HCT116 (cell line): ENCODE measurements at regions not wholly inside any gene's neighbourhood (a gene's known extent, or its start where the extent isn't known, plus 50 kb on each side); places are given as distances from the start of the nearest gene placed in this dataset.

Source experiments
- ATAC-seq: fragments of 200-7000 bp; cut with Tn5 transposase; 2 replicates; pipeline ENCODE4 v1.9.1; 2020; ENCODE audit warnings: mild to moderate bottlenecking, moderate library complexity
- BruUV-seq: library from RNA; stranded (reverse); fragments of 400-500 nt; replicated peaks from 2 replicates; lab custom pipeline; 2021; lab: Mats Ljungman, UMichigan
- CTCF ChIA-PET: fragments of 300-600 bp; sonication (Branson Sonifier 250); formaldehyde crosslinking; loops from one replicate; lab custom pipeline; 2021; ENCODE audit warnings: antibody characterized with exemption; lab: Charles Lee
- POLR2A ChIA-PET: fragments of 300-600, 350-600 bp; sonication (Branson Sonifier 250); formaldehyde crosslinking; loops from one replicate; lab custom pipeline; 2021; ENCODE audit warnings: antibody characterized with exemption; lab: Charles Lee
- RAD21 ChIA-PET, 2 experiments: fragments of 300-600 bp; sonication (Branson Sonifier 250); formaldehyde crosslinking; loops; one replicate each; lab custom pipeline; 2023; ENCODE audit warnings: low total read pairs in 2 of 2; ENCODE audit not compliant: uncharacterized antibody in 2 of 2, unreplicated experiment in 2 of 2, low non-redundant PET in 1 of 2; lab: Charles Lee
- DNase-seq: peaks from one replicate; pipeline ENCODE4 v3.0.0-alpha.2; 2010; ENCODE audit warnings: low read depth, low spot score
- H2AFZ ChIP-seq: fragments of 200-600 bp; shearing (Covaris generic), sonication (generic); 2 replicates; pipeline ENCODE4 v1.6.1; 2017; ENCODE audit warnings: low read depth, mixed run types, mixed read lengths, antibody characterized with exemption, low read length; ENCODE audit not compliant: poor library complexity, severe bottlenecking
- H3K27ac ChIP-seq: 2 replicates; pipeline ENCODE4 v1.5.1; 2012; ENCODE audit warnings: low read depth, low read length
- H3K27me3 ChIP-seq: fragments of 200-600 bp; sonication (generic); 2 replicates; pipeline ENCODE4 v1.6.1; 2016; ENCODE audit warnings: mixed run types, low read length, mixed read lengths; ENCODE audit not compliant: insufficient read depth
- H3K36me3 ChIP-seq, 2 experiments: fragments of 200-500 bp in 1 of 2; fragments of 200-600 bp in 1 of 2; sonication (Bioruptor generic) in 1 of 2; sonication (generic) in 1 of 2; 2 replicates each; pipeline versions ENCODE4 v1.5.1 to v1.6.1; 2014 to 2016; ENCODE audit warnings: low read length in 2 of 2, inconsistent platforms in 1 of 2, mixed read lengths in 1 of 2, mixed run types in 1 of 2; ENCODE audit not compliant: insufficient read depth in 2 of 2, control insufficient read depth in 1 of 2
- H3K4me1 ChIP-seq, 2 experiments: fragments of 200-600 bp in 1 of 2; sonication (generic) in 1 of 2; 2 replicates each; pipeline versions ENCODE4 v1.5.1 to v1.6.1; 2012 to 2017; ENCODE audit warnings: low read length in 2 of 2, inconsistent platforms in 1 of 2, mild to moderate bottlenecking in 1 of 2, mixed read lengths in 1 of 2, mixed run types in 1 of 2, moderate library complexity in 1 of 2; ENCODE audit not compliant: insufficient read depth in 2 of 2, control insufficient read depth in 1 of 2
- H3K4me2 ChIP-seq: fragments of 200-600 bp; sonication (generic); 2 replicates; pipeline ENCODE4 v1.6.1; 2017; ENCODE audit warnings: mixed run types, low read length, mixed read lengths
- H3K4me3 ChIP-seq, 2 experiments: fragments of 200-600 bp in 1 of 2; sonication (generic) in 1 of 2; replicated peaks in 1 of 2; 2 replicates each; pipeline ENCODE4 v1.5.1; 2011 to 2016; ENCODE audit warnings: low read length in 2 of 2, control low read depth in 1 of 2, low read depth in 1 of 2, mild to moderate bottlenecking in 1 of 2, mixed read lengths in 1 of 2, mixed run types in 1 of 2
- H3K79me2 ChIP-seq: fragments of 200-600 bp; sonication (generic); 2 replicates; pipeline ENCODE4 v1.6.1; 2017; ENCODE audit warnings: mild to moderate bottlenecking, mixed run types, low read length, moderate library complexity, mixed read lengths; ENCODE audit not compliant: insufficient read depth
- H3K9ac ChIP-seq: fragments of 200-600 bp; sonication (generic); 2 replicates; pipeline ENCODE4 v1.6.1; 2016; ENCODE audit warnings: low read length, mixed read lengths
- H3K9me2 ChIP-seq: fragments of 200-600 bp; sonication (generic), shearing (Covaris generic); 2 replicates; pipeline ENCODE4 v1.6.1; 2017; ENCODE audit warnings: mixed run types, mild to moderate bottlenecking, moderate library complexity; ENCODE audit not compliant: insufficient read depth
- H3K9me3 ChIP-seq, 2 experiments: fragments of 200-500 bp in 1 of 2; fragments of 200-600 bp in 1 of 2; sonication (Bioruptor generic) in 1 of 2; sonication (generic) in 1 of 2; 2 replicates each; pipeline ENCODE4 v1.6.1; 2014 to 2017; ENCODE audit warnings: low read length in 2 of 2, mixed read lengths in 2 of 2, inconsistent platforms in 1 of 2, low read depth in 1 of 2, mild to moderate bottlenecking in 1 of 2, mixed run types in 1 of 2, moderate library complexity in 1 of 2; ENCODE audit not compliant: control insufficient read depth in 1 of 2, insufficient read depth in 1 of 2
- H4K20me1 ChIP-seq: fragments of 200-600 bp; sonication (generic), shearing (Covaris generic); 2 replicates; pipeline ENCODE4 v1.6.1; 2017; ENCODE audit warnings: mixed run types, mild to moderate bottlenecking, moderate library complexity; ENCODE audit not compliant: insufficient read depth
- ELF1 ChIP-seq: IDR thresholded peaks from 2 replicates; pipeline ENCODE4 v1.6.1; 2012; ENCODE audit warnings: low read depth, borderline replicate concordance
- EZH2 ChIP-seq: fragments of 200-600 bp; sonication (generic); IDR thresholded peaks from 2 replicates; pipeline ENCODE4 v1.6.1; 2017; ENCODE audit warnings: antibody characterized with exemption, mixed run types
- FOSL1 ChIP-seq: IDR thresholded peaks from 2 replicates; pipeline ENCODE4 v1.6.1; 2012; ENCODE audit warnings: low read depth
- JUND ChIP-seq: IDR thresholded peaks from 2 replicates; pipeline ENCODE4 v1.6.1; 2012
- POLR2A ChIP-seq: IDR thresholded peaks from 2 replicates; pipeline ENCODE4 v1.7.0; 2011; ENCODE audit warnings: borderline replicate concordance; ENCODE audit not compliant: insufficient read depth, insufficient read length; ENCODE audit errors: extremely low read depth
- POLR2AphosphoS5 ChIP-seq: IDR thresholded peaks from 2 replicates; pipeline ENCODE4 v1.6.1; 2011; ENCODE audit warnings: mild to moderate bottlenecking, low read depth, low read length, moderate library complexity
- RAD21 ChIP-seq: IDR thresholded peaks from 2 replicates; pipeline ENCODE4 v1.6.1; 2012; ENCODE audit warnings: low read depth, mild to moderate bottlenecking
- SIN3A ChIP-seq: IDR thresholded peaks from 2 replicates; pipeline ENCODE4 v1.6.1; 2012; ENCODE audit warnings: low read depth
- TCF7L2 ChIP-seq: IDR thresholded peaks from 2 replicates; pipeline ENCODE4 v1.7.0; 2011; ENCODE audit warnings: borderline replicate concordance, inconsistent platforms; ENCODE audit not compliant: insufficient read depth, insufficient read length; ENCODE audit errors: extremely low read depth
- YY1 ChIP-seq: IDR thresholded peaks from 2 replicates; pipeline ENCODE4 v1.6.1; 2011; ENCODE audit warnings: low read length, low read depth, moderate library complexity, mild to moderate bottlenecking; ENCODE audit not compliant: insufficient replicate concordance; ENCODE audit errors: extremely low read depth
- ZBTB33 ChIP-seq: IDR thresholded peaks from 2 replicates; pipeline ENCODE4 v1.6.1; 2011; ENCODE audit warnings: mild to moderate bottlenecking, low read length, moderate library complexity; ENCODE audit not compliant: insufficient replicate concordance; ENCODE audit errors: extremely low read depth
- ZFX ChIP-seq: fragments of 450-650 bp; IDR thresholded peaks from 2 replicates; pipeline ENCODE4 v1.6.1; 2017
- intact Hi-C: fragments of 100-400 bp; cut with micrococcal nuclease; formaldehyde crosslinking; loops from 2 replicates; pipeline ENCODE4 v1.10.0; 2022
- TF ChIP-seq, protein P1 (sequence below): IDR thresholded peaks from 2 replicates; pipeline ENCODE4 v1.6.1; 2012; ENCODE audit warnings: low read depth

DNA sequence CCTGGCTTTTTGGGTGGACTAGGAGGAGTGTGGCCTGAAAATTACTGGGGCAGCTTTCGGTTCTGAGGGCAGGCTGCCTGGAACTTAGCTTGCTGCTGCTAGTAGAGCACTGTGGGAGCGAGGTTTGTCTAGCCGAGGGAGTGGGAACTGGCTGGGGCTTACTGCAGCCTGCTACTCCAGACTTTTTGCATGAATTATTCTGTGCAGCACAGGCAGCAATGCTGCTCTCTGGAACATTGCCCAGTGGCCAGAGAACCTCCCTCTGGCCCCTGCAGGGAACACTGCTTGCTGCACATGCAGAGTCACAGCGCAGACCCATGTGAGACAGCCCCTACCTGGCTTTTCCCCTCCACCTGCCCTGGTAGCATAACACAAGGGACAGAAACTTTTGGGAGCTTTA is 263.9 kb upstream of the SLITRK2 start:
- RAD21 ChIA-PET = no interaction called here
- Histone ChIP-seq H3K4me1 (no peaks in the 10 kb centered on the region), H3K9ac (no peak overlapping the region), H3K27ac (no peak overlapping the region), H3K9me3 (no peaks in the 10 kb centered on the region), H3K9me2 (no peaks in the 10 kb centered on the region), H3K27me3 (no peaks in the 10 kb centered on the region), H3K4me2 (no peak overlapping the region), H3K36me3 (no peaks in the 10 kb centered on the region), H3K79me2 (no peaks in the 10 kb centered on the region), H3K4me3 (no peak overlapping the region), H4K20me1 (no peaks in the 10 kb centered on the region), H2AFZ (no peak overlapping the region)
- DNase-seq (no peak), ATAC-seq (no peak)
- CTCF ChIA-PET = no interaction called here
- no TSS peak for BruUV-seq
- intact Hi-C loops = no loop called here
- TF ChIP-seq FOSL1 (no peak), ZFX (no peak), JUND (no peak), ELF1 (no peak), ZBTB33 (no peak), EZH2 (no peak), YY1 (no peak), POLR2A (no peak), RAD21 (no peak), SIN3A (no peak), POLR2AphosphoS5 (no peak), TCF7L2 (no peak)
- TF ChIP-seq, protein P1, sequence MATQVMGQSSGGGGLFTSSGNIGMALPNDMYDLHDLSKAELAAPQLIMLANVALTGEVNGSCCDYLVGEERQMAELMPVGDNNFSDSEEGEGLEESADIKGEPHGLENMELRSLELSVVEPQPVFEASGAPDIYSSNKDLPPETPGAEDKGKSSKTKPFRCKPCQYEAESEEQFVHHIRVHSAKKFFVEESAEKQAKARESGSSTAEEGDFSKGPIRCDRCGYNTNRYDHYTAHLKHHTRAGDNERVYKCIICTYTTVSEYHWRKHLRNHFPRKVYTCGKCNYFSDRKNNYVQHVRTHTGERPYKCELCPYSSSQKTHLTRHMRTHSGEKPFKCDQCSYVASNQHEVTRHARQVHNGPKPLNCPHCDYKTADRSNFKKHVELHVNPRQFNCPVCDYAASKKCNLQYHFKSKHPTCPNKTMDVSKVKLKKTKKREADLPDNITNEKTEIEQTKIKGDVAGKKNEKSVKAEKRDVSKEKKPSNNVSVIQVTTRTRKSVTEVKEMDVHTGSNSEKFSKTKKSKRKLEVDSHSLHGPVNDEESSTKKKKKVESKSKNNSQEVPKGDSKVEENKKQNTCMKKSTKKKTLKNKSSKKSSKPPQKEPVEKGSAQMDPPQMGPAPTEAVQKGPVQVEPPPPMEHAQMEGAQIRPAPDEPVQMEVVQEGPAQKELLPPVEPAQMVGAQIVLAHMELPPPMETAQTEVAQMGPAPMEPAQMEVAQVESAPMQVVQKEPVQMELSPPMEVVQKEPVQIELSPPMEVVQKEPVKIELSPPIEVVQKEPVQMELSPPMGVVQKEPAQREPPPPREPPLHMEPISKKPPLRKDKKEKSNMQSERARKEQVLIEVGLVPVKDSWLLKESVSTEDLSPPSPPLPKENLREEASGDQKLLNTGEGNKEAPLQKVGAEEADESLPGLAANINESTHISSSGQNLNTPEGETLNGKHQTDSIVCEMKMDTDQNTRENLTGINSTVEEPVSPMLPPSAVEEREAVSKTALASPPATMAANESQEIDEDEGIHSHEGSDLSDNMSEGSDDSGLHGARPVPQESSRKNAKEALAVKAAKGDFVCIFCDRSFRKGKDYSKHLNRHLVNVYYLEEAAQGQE = no peak
- POLR2A ChIA-PET = no interaction called here
